Erythroblast (primary cell): ENCODE measurements at regions not wholly inside any gene's neighbourhood (a gene's known extent, or its start where the extent isn't known, plus 50 kb on each side); places are given as distances from the start of the nearest gene placed in this dataset.

ENCODE experiments used
- GATA1 ChIP-seq: IDR thresholded peaks from 2 replicates; pipeline ENCODE4 v1.6.1; 2011; ENCODE audit warnings: low read depth, mild to moderate bottlenecking, control low read depth, low read length, moderate library complexity
- POLR2A ChIP-seq: IDR thresholded peaks from 2 replicates; pipeline ENCODE4 v1.6.1; 2011; ENCODE audit warnings: mild to moderate bottlenecking, low read length

- TF ChIP-seq POLR2A (no peak), GATA1 (no peak)
Observed at GRCh38 chr17:37824534-37825485, 80.0 kb upstream of the HNF1B start.
